ENCODE measurements at regions not wholly inside any gene's neighbourhood (a gene's known extent, or its start where the extent isn't known, plus 50 kb on each side); places are given as distances from the start of the nearest gene placed in this dataset.

DNA sequence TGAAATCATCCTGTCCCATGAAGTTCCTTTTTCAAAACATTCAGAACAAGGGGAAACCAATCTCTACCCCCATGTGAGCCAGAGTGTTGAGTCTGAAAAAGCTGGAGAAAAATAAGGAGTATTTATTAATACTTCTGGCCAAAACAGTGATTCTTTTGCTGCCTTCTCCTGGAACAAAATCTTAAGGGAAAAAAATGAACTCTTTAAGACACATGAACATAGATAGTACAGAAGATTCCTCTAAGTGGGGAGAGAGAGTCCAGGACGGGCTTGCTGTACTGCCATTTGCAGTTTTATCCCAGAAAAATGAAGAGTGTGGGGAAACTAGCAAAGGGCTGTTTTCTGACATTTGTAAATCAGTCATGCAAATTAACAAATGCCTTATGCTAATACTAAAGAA, 173.4 kb upstream of the CELF2 start:
- Histone ChIP-seq H3K9me2 (ENCODE audit: low read depth, low read length) (no peaks in the 10 kb centered on the region), H3K27ac (ENCODE audit: low read depth, low read length, poor library complexity, severe bottlenecking) (no peak overlapping the region), H3K9ac (ENCODE audit: low read length) (no peak overlapping the region), H3K4me2 (ENCODE audit: low read length) (no peak overlapping the region), H3K4me3 (ENCODE audit: low read depth, low read length, poor library complexity, severe bottlenecking) (no peak overlapping the region), H3K4me1 (ENCODE audit: insufficient read depth, low read length, severe bottlenecking) (no peaks in the 10 kb centered on the region), H2AFZ (ENCODE audit: low read length) (no peak overlapping the region), H4K20me1 (ENCODE audit: insufficient read depth, low read length) (no peaks in the 10 kb centered on the region), H3F3A (ENCODE audit: insufficient read depth, low read length) (no peaks in the 10 kb centered on the region), H3K27me3 (ENCODE audit: insufficient read depth, low read length) (no peaks in the 10 kb centered on the region), H3K36me3 (ENCODE audit: insufficient read depth, low read length) (no peaks in the 10 kb centered on the region), H3K9me3 (ENCODE audit: low read length) (no peaks in the 10 kb centered on the region; the same call in 1 of the 2 replicates), H3K79me2 (ENCODE audit: insufficient read depth, low read length) (no peaks in the 10 kb centered on the region)
- TF ChIP-seq, protein P1, sequence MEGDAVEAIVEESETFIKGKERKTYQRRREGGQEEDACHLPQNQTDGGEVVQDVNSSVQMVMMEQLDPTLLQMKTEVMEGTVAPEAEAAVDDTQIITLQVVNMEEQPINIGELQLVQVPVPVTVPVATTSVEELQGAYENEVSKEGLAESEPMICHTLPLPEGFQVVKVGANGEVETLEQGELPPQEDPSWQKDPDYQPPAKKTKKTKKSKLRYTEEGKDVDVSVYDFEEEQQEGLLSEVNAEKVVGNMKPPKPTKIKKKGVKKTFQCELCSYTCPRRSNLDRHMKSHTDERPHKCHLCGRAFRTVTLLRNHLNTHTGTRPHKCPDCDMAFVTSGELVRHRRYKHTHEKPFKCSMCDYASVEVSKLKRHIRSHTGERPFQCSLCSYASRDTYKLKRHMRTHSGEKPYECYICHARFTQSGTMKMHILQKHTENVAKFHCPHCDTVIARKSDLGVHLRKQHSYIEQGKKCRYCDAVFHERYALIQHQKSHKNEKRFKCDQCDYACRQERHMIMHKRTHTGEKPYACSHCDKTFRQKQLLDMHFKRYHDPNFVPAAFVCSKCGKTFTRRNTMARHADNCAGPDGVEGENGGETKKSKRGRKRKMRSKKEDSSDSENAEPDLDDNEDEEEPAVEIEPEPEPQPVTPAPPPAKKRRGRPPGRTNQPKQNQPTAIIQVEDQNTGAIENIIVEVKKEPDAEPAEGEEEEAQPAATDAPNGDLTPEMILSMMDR (IDR thresholded peaks at IDR 0.05; ENCODE audit: low read length) = no peak
- TF ChIP-seq EZH2 (IDR thresholded peaks at IDR 0.05; ENCODE audit: borderline replicate concordance, low read length) = no peak

DNA sequence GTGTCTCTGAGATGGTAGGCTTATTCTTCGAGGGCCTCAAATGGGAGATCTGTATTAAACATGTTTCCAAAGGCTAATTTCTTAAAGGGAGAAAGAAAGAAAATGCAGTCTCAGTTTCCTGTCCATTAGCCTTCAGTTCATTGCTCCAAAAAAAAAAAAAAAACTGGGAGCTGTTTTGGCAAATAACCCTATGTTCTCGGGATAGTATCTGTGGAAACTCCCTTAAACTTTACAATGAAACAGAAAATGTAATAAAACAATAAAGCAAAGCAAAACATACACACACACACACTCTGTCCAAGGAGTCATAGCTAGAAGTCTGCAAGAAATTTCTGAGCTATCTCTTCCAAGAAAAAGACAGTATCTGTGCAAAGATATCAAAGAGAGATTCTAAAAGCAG, 172.5 kb upstream of the CELF2 start:
- Histone ChIP-seq H3K9me3 (ENCODE audit: low read length) (no peaks in the 10 kb centered on the region), H3F3A (ENCODE audit: insufficient read depth, low read length) (no peaks in the 10 kb centered on the region), H3K79me2 (ENCODE audit: insufficient read depth, low read length) (no peaks in the 10 kb centered on the region), H3K9me2 (ENCODE audit: low read depth, low read length) (no peaks in the 10 kb centered on the region), H3K9ac (ENCODE audit: low read length) (no peak overlapping the region), H3K36me3 (ENCODE audit: insufficient read depth, low read length) (no peaks in the 10 kb centered on the region), H2AFZ (ENCODE audit: low read length) (no peak overlapping the region), H3K27me3 (ENCODE audit: insufficient read depth, low read length) (no peaks in the 10 kb centered on the region), H3K4me1 (ENCODE audit: insufficient read depth, low read length, severe bottlenecking) (no peaks in the 10 kb centered on the region), H3K4me3 (ENCODE audit: low read depth, low read length, poor library complexity, severe bottlenecking) (no peak overlapping the region), H4K20me1 (ENCODE audit: insufficient read depth, low read length) (no peaks in the 10 kb centered on the region), H3K27ac (ENCODE audit: low read depth, low read length, poor library complexity, severe bottlenecking) (no peak overlapping the region), H3K4me2 (ENCODE audit: low read length) (no peak overlapping the region)
- no peak for TF ChIP-seq EZH2 (IDR thresholded peaks at IDR 0.05; ENCODE audit: borderline replicate concordance, low read length)
- TF ChIP-seq, protein P1 (IDR thresholded peaks at IDR 0.05; ENCODE audit: low read length) = no peak

DNA sequence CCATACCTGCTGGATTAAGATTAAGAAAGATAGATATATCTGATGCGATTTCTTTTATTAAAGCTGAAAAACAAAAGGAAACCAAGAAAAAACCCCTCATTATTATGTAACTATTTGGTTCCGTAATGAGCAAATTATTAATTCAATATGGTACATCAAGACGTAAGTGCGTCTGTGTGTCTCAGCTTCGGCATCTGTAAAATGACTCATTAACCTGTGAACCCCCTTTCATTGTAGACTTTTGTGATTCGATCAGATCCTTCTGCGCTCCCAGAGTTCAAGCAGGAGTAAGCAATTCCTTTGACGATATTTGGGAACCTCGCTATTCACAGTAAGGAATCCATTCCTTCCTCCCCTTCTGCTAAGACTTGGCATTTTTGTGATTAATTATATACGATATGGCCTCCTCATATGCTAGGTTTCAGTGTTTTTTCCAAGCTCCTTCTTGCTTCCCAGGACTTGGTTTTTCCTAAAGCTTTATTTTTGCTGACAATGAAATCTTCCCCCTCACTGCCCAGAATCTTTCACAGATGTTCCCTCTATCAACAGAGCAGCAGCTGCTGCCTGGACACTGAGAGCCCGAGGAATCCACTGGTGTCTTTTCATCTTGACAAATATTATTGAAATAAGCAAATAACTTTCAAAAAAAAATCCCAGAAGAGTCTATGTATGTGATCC, 171.7 kb upstream of the CELF2 start:
- Histone ChIP-seq H3K27me3 (ENCODE audit: insufficient read depth, low read length) (no peaks in the 10 kb centered on the region), H3K4me1 (ENCODE audit: insufficient read depth, low read length, severe bottlenecking) (no peaks in the 10 kb centered on the region), H3K4me3 (ENCODE audit: low read depth, low read length, poor library complexity, severe bottlenecking) (no peak overlapping the region), H3F3A (ENCODE audit: insufficient read depth, low read length) (no peaks in the 10 kb centered on the region), H2AFZ (ENCODE audit: low read length) (no peak overlapping the region), H3K9me3 (ENCODE audit: low read length) (no peaks in the 10 kb centered on the region), H3K9ac (ENCODE audit: low read length) (no peak overlapping the region), H3K79me2 (ENCODE audit: insufficient read depth, low read length) (no peaks in the 10 kb centered on the region), H3K4me2 (ENCODE audit: low read length) (no peak overlapping the region), H3K9me2 (ENCODE audit: low read depth, low read length) (no peaks in the 10 kb centered on the region), H3K36me3 (ENCODE audit: insufficient read depth, low read length) (no peaks in the 10 kb centered on the region), H4K20me1 (ENCODE audit: insufficient read depth, low read length) (no peaks in the 10 kb centered on the region), H3K27ac (ENCODE audit: low read depth, low read length, poor library complexity, severe bottlenecking) (no peak overlapping the region)
- TF ChIP-seq EZH2 (IDR thresholded peaks at IDR 0.05; ENCODE audit: borderline replicate concordance, low read length) = no peak
- TF ChIP-seq, protein P1 (IDR thresholded peaks at IDR 0.05; ENCODE audit: low read length) = no peak
